ENCODE measurements at regions not wholly inside any gene's neighbourhood (a gene's known extent, or its start where the extent isn't known, plus 50 kb on each side); places are given as distances from the start of the nearest gene placed in this dataset.

DNA sequence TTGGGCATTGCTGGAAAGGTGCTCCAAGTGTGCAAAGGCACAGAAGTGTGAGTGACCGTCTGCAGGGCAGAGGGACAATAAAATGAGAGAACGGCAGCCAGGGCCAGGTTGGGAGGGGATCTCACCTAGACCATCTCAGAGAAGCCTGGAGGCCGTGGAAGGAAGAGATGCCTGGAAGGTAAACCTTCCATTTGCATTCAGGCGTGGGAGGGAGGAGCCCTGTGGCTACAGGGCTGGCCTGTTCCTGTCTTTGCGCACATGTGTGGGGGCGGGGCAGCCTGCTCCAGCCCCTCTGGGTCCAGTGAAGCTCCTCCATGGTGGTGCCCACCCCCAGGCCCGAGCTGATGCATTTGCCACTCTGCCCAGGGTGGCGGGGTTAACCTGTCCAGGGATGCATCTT lies 473.6 kb upstream of the MGMT start:
- POLR2A ChIA-PET (ENCODE audit: unreplicated experiment) = no interaction called here
- TF ChIP-seq EZH2phosphoT487 (IDR thresholded peaks at IDR 0.05; ENCODE audit: borderline replicate concordance, low read length) = no peak

DNA sequence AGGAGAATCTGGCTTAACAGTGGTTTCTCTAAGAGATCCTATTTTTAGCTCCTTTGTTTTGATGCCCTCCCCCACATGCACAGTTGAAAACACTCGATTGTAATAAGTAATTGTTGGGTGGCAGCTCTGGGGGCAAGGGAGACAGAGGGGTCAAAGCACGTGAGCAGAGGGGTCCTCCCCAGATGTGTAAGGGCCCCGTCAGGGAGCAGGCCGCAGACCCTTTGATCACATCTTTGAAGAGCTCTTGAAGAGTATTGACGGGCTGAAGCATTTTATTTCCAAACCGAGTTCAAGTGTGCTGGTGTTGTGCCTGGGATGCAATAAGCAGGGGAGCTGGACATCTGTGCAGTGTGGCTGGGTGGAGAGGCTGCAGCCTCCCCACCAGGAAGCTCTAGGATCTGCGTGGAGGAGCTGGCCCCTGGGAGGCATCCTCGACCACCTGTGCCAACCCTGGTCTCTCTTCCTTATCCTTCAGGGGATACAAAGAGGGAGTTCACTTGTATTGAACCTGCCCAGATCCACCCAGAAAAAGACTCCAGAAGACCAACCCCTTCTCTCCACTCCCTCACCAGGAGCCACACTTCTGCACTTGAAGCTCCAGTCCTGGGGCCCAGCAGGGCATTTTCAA lies 473.0 kb upstream of the MGMT start:
- no peaks in the 10 kb centered on the region for H3K79me2 ChIP-seq (ENCODE audit: low read length)
- no peaks in the 10 kb centered on the region for H3K4me1 ChIP-seq (ENCODE audit: insufficient read depth, low read length)
- H3K36me3 ChIP-seq (ENCODE audit: low read depth, low read length) = no peaks in the 10 kb centered on the region
- H3K9ac ChIP-seq (ENCODE audit: low read length) = no peak overlapping the region
- no peak overlapping the region for H3K27ac ChIP-seq (ENCODE audit: low read length)
- no peak overlapping the region for H3K4me2 ChIP-seq (ENCODE audit: low read length)
- H4K20me1 ChIP-seq (ENCODE audit: low read length) = no peaks in the 10 kb centered on the region
- TF ChIP-seq CTCF (conservative IDR thresholded peaks at IDR 0.05; ENCODE audit: low read depth, low read length) = no peak
- no peak for TF ChIP-seq EZH2 (IDR thresholded peaks at IDR 0.05; ENCODE audit: low read length, unreplicated experiment)
- no peak for TF ChIP-seq EZH2phosphoT487 (IDR thresholded peaks at IDR 0.05; ENCODE audit: borderline replicate concordance, low read length)
- ChIA-PET POLR2A (ENCODE audit: unreplicated experiment) (no interaction called here), CTCF (no interaction called here)
- H3F3A ChIP-seq (ENCODE audit: low read length, unreplicated experiment) = no peaks in the 10 kb centered on the region
- H3K4me3 ChIP-seq (ENCODE audit: low read length) = no peak overlapping the region
- H3K9me3 ChIP-seq (ENCODE audit: low read length) = no peaks in the 10 kb centered on the region
- H3K9me2 ChIP-seq (replicated peaks; ENCODE audit: low read length) = no peaks in the 10 kb centered on the region
- no peak for DNase-seq
- BruUV-seq (replicated peaks) = no TSS peak
- peaks cover 9% of the 10 kb centered on the region for H3K27me3 ChIP-seq (ENCODE audit: low read length)
- no peak for ATAC-seq
- intact Hi-C loops (cut with micrococcal nuclease) = no loop called here
- H2AFZ ChIP-seq (ENCODE audit: low read length) = no peak overlapping the region

More for the DNA sequence above, 473.6 kb upstream of the MGMT start:
- Histone ChIP-seq H3K9me2 (replicated peaks; ENCODE audit: low read length) (no peaks in the 10 kb centered on the region), H3K27me3 (ENCODE audit: low read length) (peaks cover 9% of the 10 kb centered on the region), H4K20me1 (ENCODE audit: low read length) (no peaks in the 10 kb centered on the region), H3K36me3 (ENCODE audit: low read depth, low read length) (no peaks in the 10 kb centered on the region), H3K9ac (ENCODE audit: low read length) (no peak overlapping the region), H3K9me3 (ENCODE audit: low read length) (no peaks in the 10 kb centered on the region), H3K79me2 (ENCODE audit: low read length) (no peaks in the 10 kb centered on the region), H2AFZ (ENCODE audit: low read length) (no peak overlapping the region), H3F3A (ENCODE audit: low read length, unreplicated experiment) (no peaks in the 10 kb centered on the region), H3K4me2 (ENCODE audit: low read length) (no peak overlapping the region), H3K4me1 (ENCODE audit: insufficient read depth, low read length) (no peaks in the 10 kb centered on the region), H3K4me3 (ENCODE audit: low read length) (no peak overlapping the region), H3K27ac (ENCODE audit: low read length) (no peak overlapping the region)
- no TSS peak for BruUV-seq (replicated peaks)
- CTCF ChIA-PET = no interaction called here
- ATAC-seq (no peak), DNase-seq (no peak)
- intact Hi-C loops (cut with micrococcal nuclease) = no loop called here

- no peak overlapping the region for H3K27ac ChIP-seq (ENCODE audit: low read length)
- no peak overlapping the region for H3K4me2 ChIP-seq (ENCODE audit: low read length)
- H3K4me1 ChIP-seq (ENCODE audit: insufficient read depth, low read length) = no peaks in the 10 kb centered on the region
- BruUV-seq (replicated peaks) = no TSS peak
- H3K79me2 ChIP-seq (ENCODE audit: low read length) = no peaks in the 10 kb centered on the region
- H3K36me3 ChIP-seq (ENCODE audit: low read depth, low read length) = no peaks in the 10 kb centered on the region
- no peak overlapping the region for H3K4me3 ChIP-seq (ENCODE audit: low read length)
- no peak for ATAC-seq
- no peak for DNase-seq
- H3K9me2 ChIP-seq (replicated peaks; ENCODE audit: low read length) = no peaks in the 10 kb centered on the region
- ChIA-PET POLR2A (ENCODE audit: unreplicated experiment) (no interaction called here), CTCF (no interaction called here)
- intact Hi-C loops (cut with micrococcal nuclease) = no loop called here
- H2AFZ ChIP-seq (ENCODE audit: low read length) = no peak overlapping the region
- no peaks in the 10 kb centered on the region for H3K9me3 ChIP-seq (ENCODE audit: low read length)
- no peaks in the 10 kb centered on the region for H4K20me1 ChIP-seq (ENCODE audit: low read length)
- TF ChIP-seq CTCF (conservative IDR thresholded peaks at IDR 0.05; ENCODE audit: low read depth, low read length) (no peak), EZH2phosphoT487 (IDR thresholded peaks at IDR 0.05; ENCODE audit: borderline replicate concordance, low read length) (no peak), EZH2 (IDR thresholded peaks at IDR 0.05; ENCODE audit: low read length, unreplicated experiment) (no peak)
- no peak overlapping the region for H3K9ac ChIP-seq (ENCODE audit: low read length)
- no peaks in the 10 kb centered on the region for H3F3A ChIP-seq (ENCODE audit: low read length, unreplicated experiment)
- peaks cover 9% of the 10 kb centered on the region for H3K27me3 ChIP-seq (ENCODE audit: low read length)
Observed at GRCh38 chr10:128994598-128995143, 472.4 kb upstream of the MGMT start.

Data from PC-3 (cell line).